ENCODE measurements at regions not wholly inside any gene's neighbourhood (a gene's known extent, or its start where the extent isn't known, plus 50 kb on each side); places are given as distances from the start of the nearest gene placed in this dataset.

DNA sequence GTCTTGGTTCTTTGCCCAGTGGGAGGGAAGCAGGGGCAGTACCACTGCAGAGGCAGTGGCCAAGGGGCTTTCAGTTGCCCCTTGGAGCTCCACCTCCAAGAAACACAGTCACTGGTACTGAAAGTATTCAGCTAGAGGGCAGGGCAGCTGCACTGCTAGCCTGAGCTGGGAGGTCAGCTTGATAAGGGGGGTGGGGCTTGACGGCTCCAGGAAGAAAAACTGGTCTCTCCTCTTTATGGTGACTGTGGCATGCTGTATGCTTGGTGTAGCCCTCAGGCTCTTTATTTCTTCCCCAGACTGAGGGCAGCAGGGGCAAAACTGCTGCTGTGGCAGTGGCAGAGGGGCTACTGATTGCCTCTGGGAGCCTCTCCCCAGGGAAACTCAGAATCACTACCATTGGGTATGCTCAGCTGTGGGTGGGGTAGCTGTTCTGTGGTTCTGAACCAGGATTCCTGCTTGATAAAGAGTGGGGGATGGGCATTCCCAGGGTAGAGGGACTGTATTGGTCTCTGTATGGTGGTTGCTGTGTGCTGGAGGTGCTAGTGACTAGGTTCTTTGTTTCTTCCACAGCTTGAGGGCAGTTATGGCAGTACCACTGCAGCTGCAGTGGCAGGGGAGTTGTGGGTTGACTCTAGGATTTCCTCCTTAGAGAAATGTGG, 134.6 kb upstream of the SCN7A start:
- Histone ChIP-seq H3K9me3 (no peaks in the 10 kb centered on the region), H3K27me3 (replicated peaks; ENCODE audit: insufficient read depth) (no peaks in the 10 kb centered on the region), H3K4me1 (ENCODE audit: control insufficient read depth in 1 of 2, low read depth in 2 of 2) (no peaks in the 10 kb centered on the region), H3K4me3 (no peak overlapping the region), H3K27ac (no peak overlapping the region), H3K36me3 (no peaks in the 10 kb centered on the region)
- DNase-seq (ENCODE audit: low spot score) (no peak), ATAC-seq (ENCODE audit: insufficient number of reproducible peaks, low FRiP score, low read depth) (no peak)
- TF ChIP-seq, protein P1, sequence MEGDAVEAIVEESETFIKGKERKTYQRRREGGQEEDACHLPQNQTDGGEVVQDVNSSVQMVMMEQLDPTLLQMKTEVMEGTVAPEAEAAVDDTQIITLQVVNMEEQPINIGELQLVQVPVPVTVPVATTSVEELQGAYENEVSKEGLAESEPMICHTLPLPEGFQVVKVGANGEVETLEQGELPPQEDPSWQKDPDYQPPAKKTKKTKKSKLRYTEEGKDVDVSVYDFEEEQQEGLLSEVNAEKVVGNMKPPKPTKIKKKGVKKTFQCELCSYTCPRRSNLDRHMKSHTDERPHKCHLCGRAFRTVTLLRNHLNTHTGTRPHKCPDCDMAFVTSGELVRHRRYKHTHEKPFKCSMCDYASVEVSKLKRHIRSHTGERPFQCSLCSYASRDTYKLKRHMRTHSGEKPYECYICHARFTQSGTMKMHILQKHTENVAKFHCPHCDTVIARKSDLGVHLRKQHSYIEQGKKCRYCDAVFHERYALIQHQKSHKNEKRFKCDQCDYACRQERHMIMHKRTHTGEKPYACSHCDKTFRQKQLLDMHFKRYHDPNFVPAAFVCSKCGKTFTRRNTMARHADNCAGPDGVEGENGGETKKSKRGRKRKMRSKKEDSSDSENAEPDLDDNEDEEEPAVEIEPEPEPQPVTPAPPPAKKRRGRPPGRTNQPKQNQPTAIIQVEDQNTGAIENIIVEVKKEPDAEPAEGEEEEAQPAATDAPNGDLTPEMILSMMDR (IDR thresholded peaks at IDR 0.05): no peak

DNA sequence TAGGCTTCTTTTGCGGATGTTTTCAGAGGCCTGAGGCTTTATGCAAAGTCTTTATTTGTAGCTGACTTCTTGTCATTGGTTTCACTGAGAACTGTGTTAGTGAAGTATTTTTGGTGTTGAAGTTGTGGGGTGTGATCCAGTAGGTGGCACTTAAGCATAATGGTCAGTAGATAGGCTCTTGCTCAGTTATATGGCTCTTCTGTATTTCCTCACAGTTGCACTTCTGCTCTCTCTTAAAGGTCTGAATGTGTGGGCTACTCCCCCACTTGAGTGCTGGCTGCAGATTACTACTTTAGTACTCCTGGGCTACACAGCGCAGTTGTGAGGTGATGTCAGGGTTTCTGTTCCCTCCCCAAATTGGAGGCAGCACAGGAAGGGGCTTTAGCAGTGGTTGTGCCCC, 133.8 kb upstream of the SCN7A start:
- H3K4me3 ChIP-seq: no peak overlapping the region
- no peaks in the 10 kb centered on the region for H3K4me1 ChIP-seq (ENCODE audit: control insufficient read depth in 1 of 2, low read depth in 2 of 2)
- no peak for ATAC-seq (ENCODE audit: insufficient number of reproducible peaks, low FRiP score, low read depth)
- DNase-seq (ENCODE audit: low spot score): no peak
- no peaks in the 10 kb centered on the region for H3K9me3 ChIP-seq
- H3K27me3 ChIP-seq (replicated peaks; ENCODE audit: insufficient read depth): no peaks in the 10 kb centered on the region
- no peak overlapping the region for H3K27ac ChIP-seq
- TF ChIP-seq, protein P1 (IDR thresholded peaks at IDR 0.05): no peak
- no peaks in the 10 kb centered on the region for H3K36me3 ChIP-seq

DNA sequence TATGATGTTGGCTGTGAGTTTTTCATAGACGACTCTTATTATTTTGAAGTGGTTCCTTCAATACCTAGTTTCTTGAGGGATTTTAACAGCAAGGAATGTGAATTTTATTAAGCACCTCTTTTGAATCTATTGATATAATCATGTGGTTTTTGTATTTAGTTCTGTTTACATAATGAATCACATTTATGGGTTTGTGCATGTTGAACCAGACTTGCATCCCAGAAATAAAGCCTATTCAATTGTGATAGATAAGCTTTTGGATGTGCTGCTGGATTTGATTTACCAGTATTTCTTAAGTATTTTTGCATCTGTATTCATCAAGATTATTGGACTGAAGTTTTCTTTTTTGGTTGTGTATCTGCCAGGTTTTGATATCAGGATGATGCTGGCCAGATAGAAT, 131.6 kb upstream of the SCN7A start:
- ATAC-seq (ENCODE audit: insufficient number of reproducible peaks, low FRiP score, low read depth): no peak
- no peak overlapping the region for H3K4me3 ChIP-seq
- no peaks in the 10 kb centered on the region for H3K36me3 ChIP-seq
- H3K27me3 ChIP-seq (replicated peaks; ENCODE audit: insufficient read depth): no peaks in the 10 kb centered on the region
- H3K27ac ChIP-seq: no peak overlapping the region
- no peaks in the 10 kb centered on the region for H3K4me1 ChIP-seq (ENCODE audit: control insufficient read depth in 1 of 2, low read depth in 2 of 2)
- no peak for DNase-seq (ENCODE audit: low spot score)
- no peaks in the 10 kb centered on the region for H3K9me3 ChIP-seq
- TF ChIP-seq, protein P1 (IDR thresholded peaks at IDR 0.05): no peak

DNA sequence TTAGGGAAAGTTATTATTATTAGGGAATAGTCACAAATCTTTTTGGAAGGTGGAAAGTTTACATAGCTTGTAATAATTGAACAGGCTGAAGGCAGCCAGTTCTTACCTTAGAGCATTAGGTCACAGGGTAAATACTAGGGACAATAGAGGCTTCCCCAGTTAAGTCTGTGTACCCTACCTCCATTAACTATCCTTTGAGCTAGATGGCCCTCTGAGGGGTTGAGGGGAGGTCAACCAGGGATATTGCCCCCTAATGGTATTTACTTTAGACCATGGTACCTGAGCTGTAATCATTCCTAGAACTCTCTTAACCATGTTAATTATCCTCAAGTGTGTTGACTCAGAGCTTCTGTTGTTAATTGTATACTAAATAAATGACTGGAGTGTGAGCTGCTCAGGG, 120.5 kb upstream of the SCN7A start:
- no peak for ATAC-seq (ENCODE audit: insufficient number of reproducible peaks, low FRiP score, low read depth)

DNA sequence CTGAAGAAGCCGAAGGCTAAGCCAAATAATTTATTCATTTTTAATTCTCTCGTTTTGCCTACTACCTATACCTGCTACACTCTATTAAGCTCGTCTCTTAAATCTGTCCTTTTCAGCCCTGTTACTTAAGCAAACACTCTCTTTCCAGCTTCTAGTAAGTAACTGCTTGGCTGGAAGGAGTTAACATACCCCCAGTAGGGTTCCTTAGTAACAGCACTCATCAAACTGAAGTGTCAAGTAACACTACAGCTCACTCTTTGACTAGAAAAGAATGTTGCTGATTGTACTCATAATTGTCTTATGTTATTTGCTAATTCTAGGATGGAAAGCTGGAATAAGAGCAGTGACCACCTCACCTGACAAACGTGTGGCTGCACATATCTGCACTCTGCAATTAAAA, 120.0 kb upstream of the SCN7A start:
- Histone ChIP-seq H3K4me1 (ENCODE audit: control insufficient read depth in 1 of 2, low read depth in 2 of 2) (no peaks in the 10 kb centered on the region), H3K27me3 (replicated peaks; ENCODE audit: insufficient read depth) (no peaks in the 10 kb centered on the region), H3K4me3 (no peak overlapping the region), H3K9me3 (no peaks in the 10 kb centered on the region), H3K27ac (no peak overlapping the region), H3K36me3 (no peaks in the 10 kb centered on the region)
- ATAC-seq (ENCODE audit: insufficient number of reproducible peaks, low FRiP score, low read depth): no peak
- no peak for DNase-seq (ENCODE audit: low spot score)
- TF ChIP-seq, protein P1 (IDR thresholded peaks at IDR 0.05): no peak

More for the DNA sequence above, 120.5 kb upstream of the SCN7A start:
- H3K36me3 ChIP-seq: no peaks in the 10 kb centered on the region
- no peak overlapping the region for H3K4me3 ChIP-seq
- H3K27ac ChIP-seq: no peak overlapping the region
- no peak for DNase-seq (ENCODE audit: low spot score)
- H3K27me3 ChIP-seq (replicated peaks; ENCODE audit: insufficient read depth): no peaks in the 10 kb centered on the region
- H3K4me1 ChIP-seq (ENCODE audit: control insufficient read depth in 1 of 2, low read depth in 2 of 2): no peaks in the 10 kb centered on the region
- TF ChIP-seq, protein P1 (IDR thresholded peaks at IDR 0.05): no peak
- H3K9me3 ChIP-seq: no peaks in the 10 kb centered on the region
